ENCODE measurements at regions not wholly inside any gene's neighbourhood (a gene's known extent, or its start where the extent isn't known, plus 50 kb on each side); places are given as distances from the start of the nearest gene placed in this dataset.

DNA sequence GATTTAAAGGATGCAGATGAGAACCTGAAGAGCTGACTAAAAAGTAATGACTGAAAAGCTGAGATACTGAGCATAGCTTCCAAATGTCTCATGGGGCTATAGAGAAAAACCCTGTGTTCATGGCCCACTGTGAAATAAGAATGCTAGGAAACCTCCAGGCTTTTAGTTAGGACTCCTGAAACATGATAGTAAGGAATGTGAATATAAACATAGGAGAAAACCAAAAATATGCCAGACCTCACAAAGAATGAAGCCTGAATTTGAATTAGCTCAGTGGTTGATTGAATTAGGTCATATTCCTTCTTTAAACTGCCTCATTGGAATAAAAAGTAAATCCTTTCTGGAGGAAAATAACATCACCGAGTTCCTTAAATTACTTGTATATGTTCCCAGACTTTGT lies 194.5 kb upstream of the NXPH2 start:
- no peak overlapping the region for H3K4me3 Mint-ChIP-seq
- no peak overlapping the region for H3K27ac Mint-ChIP-seq
- TF ChIP-seq, protein P1, sequence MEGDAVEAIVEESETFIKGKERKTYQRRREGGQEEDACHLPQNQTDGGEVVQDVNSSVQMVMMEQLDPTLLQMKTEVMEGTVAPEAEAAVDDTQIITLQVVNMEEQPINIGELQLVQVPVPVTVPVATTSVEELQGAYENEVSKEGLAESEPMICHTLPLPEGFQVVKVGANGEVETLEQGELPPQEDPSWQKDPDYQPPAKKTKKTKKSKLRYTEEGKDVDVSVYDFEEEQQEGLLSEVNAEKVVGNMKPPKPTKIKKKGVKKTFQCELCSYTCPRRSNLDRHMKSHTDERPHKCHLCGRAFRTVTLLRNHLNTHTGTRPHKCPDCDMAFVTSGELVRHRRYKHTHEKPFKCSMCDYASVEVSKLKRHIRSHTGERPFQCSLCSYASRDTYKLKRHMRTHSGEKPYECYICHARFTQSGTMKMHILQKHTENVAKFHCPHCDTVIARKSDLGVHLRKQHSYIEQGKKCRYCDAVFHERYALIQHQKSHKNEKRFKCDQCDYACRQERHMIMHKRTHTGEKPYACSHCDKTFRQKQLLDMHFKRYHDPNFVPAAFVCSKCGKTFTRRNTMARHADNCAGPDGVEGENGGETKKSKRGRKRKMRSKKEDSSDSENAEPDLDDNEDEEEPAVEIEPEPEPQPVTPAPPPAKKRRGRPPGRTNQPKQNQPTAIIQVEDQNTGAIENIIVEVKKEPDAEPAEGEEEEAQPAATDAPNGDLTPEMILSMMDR (conservative IDR thresholded peaks at IDR 0.05) = no peak
- H3K36me3 Mint-ChIP-seq = no peaks in the 10 kb centered on the region
- H3K4me1 Mint-ChIP-seq (ENCODE audit: unreplicated experiment) = no peaks in the 10 kb centered on the region
- DNase-seq (ENCODE audit: extremely low spot score, unreplicated experiment) = no peak
- no peaks in the 10 kb centered on the region for H3K9me3 Mint-ChIP-seq
- H3K27me3 Mint-ChIP-seq = no peaks in the 10 kb centered on the region

DNA sequence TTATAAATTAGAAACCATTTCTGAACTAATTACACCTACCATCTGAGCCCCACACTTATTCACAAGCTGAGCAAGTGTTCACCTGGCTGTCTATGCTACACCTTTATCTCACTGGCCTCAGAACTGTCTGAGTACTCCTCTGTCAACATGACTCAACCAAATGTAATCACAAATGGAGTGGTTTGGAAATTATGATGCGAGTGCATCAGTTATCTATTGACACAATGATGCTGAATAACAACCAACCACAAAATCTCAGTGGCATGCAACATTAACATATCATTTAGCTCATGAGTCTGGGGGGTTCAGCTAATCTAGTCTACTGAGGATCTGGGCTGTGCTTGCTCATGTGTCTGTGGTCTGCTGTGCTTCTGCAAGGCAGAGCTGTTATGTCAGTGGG lies 184.2 kb upstream of the NXPH2 start:
- Mint-ChIP-seq H3K9me3 (no peaks in the 10 kb centered on the region), H3K4me3 (no peak overlapping the region), H3K36me3 (no peaks in the 10 kb centered on the region), H3K27ac (no peak overlapping the region), H3K27me3 (no peaks in the 10 kb centered on the region), H3K4me1 (ENCODE audit: unreplicated experiment) (no peaks in the 10 kb centered on the region)
- TF ChIP-seq, protein P1 (conservative IDR thresholded peaks at IDR 0.05) = no peak
- no peak for DNase-seq (ENCODE audit: extremely low spot score, unreplicated experiment)

DNA sequence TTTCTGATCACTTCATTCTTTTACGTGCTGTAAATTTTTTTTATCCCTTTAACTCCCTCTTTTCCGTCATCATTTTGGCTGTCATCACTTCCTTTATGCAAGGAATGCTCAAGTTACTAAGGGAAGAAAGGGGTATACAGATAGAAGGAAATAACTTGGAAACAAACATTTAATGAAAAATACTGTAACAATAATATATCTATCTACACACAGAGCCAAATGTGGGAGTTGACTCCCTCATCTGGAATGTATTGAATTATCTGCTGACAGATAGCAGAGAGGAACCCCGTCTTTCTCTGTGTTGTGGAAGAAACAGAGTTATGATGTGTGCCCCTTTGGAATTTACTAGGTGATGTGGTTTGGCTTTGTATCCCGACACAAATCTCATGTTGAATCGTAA lies 182.5 kb upstream of the NXPH2 start:
- Mint-ChIP-seq H3K36me3 (no peaks in the 10 kb centered on the region), H3K4me3 (no peak overlapping the region), H3K27me3 (no peaks in the 10 kb centered on the region), H3K9me3 (no peaks in the 10 kb centered on the region), H3K27ac (no peak overlapping the region), H3K4me1 (ENCODE audit: unreplicated experiment) (no peaks in the 10 kb centered on the region)
- DNase-seq (ENCODE audit: extremely low spot score, unreplicated experiment) = no peak
- TF ChIP-seq, protein P1 (conservative IDR thresholded peaks at IDR 0.05) = no peak

DNA sequence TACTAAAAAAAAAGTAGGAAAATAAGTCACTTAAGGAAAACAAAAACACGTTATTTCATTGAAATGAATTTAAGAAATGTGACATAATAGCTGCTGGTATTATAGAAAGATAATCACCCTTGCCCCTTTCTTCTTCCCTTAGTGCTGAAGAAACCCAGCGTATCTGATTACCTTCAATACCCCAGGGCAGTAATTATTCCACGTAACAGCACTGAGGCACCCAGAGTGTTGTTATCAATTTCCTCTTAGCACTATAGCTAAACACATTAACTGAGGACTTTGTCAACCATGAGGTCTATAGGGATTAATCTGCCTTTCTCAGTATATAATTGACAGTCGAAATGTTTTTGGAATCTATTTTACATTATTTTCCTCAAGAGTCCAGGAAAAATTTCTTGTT lies 180.0 kb upstream of the NXPH2 start:
- TF ChIP-seq, protein P1 (conservative IDR thresholded peaks at IDR 0.05) = no peak
- H3K4me1 Mint-ChIP-seq (ENCODE audit: unreplicated experiment) = no peaks in the 10 kb centered on the region
- H3K9me3 Mint-ChIP-seq = no peaks in the 10 kb centered on the region
- H3K27me3 Mint-ChIP-seq = no peaks in the 10 kb centered on the region
- H3K4me3 Mint-ChIP-seq = no peak overlapping the region
- no peak overlapping the region for H3K27ac Mint-ChIP-seq
- no peak for DNase-seq (ENCODE audit: extremely low spot score, unreplicated experiment)
- no peaks in the 10 kb centered on the region for H3K36me3 Mint-ChIP-seq

DNA sequence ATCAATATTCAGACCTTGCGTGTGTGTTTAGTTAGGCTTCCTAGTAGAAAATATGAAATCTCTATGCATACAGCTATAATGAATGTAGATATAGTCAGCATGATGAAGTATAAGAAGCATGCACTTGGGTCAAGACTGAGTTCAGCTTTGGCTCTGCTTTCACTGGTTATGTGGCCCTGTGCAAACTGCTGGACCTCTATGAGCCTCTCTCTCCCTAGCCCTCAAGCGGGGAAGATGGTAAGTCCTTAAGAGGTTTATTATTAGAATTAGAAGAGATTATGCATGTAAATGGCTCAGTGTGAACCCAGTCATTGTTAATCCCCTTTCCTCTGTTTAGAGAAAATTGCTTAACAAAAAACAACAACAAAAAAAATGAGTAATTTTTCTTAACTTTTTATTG lies 178.8 kb upstream of the NXPH2 start:
- H3K27ac Mint-ChIP-seq = no peak overlapping the region
- no peaks in the 10 kb centered on the region for H3K36me3 Mint-ChIP-seq
- no peak overlapping the region for H3K4me3 Mint-ChIP-seq
- TF ChIP-seq, protein P1 (conservative IDR thresholded peaks at IDR 0.05) = no peak
- H3K9me3 Mint-ChIP-seq = no peaks in the 10 kb centered on the region
- no peaks in the 10 kb centered on the region for H3K4me1 Mint-ChIP-seq (ENCODE audit: unreplicated experiment)
- H3K27me3 Mint-ChIP-seq = no peaks in the 10 kb centered on the region
- DNase-seq (ENCODE audit: extremely low spot score, unreplicated experiment) = no peak

DNA sequence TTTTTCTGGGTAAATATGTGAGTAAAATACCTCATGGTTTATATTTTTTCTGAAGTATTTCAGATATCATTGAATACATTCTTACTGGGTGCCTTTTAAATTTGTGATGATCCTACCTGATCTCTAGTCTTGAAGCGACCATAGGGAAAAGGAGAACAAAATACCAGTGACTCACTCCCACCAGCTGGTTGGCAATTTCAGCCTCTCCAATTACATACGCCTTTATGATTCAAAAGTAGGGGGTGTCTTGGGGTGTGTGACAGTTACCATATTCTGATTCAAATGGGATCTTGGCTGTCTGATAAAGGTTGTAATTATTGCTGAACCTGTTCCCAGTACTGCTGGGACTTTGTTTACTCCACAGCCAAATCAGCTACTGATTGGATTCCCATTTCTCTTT lies 175.9 kb upstream of the NXPH2 start:
- Mint-ChIP-seq H3K27ac (no peak overlapping the region), H3K4me3 (no peak overlapping the region)

More for the DNA sequence above, 175.9 kb upstream of the NXPH2 start:
- Mint-ChIP-seq H3K9me3 (no peaks in the 10 kb centered on the region), H3K4me1 (ENCODE audit: unreplicated experiment) (no peaks in the 10 kb centered on the region), H3K27me3 (no peaks in the 10 kb centered on the region), H3K36me3 (no peaks in the 10 kb centered on the region)
- TF ChIP-seq, protein P1 (conservative IDR thresholded peaks at IDR 0.05) = no peak
- no peak for DNase-seq (ENCODE audit: extremely low spot score, unreplicated experiment)

Measured in type B pancreatic cell (in vitro differentiated cells).